GOT3 (cell line): ENCODE measurements at regions not wholly inside any gene's neighbourhood (a gene's known extent, or its start where the extent isn't known, plus 50 kb on each side); places are given as distances from the start of the nearest gene placed in this dataset.

Source experiments
- DNase-seq: peaks from one replicate; lab custom pipeline; 2025; ENCODE audit warnings: mixed read lengths; lab: John Stamatoyannopoulos, UW

DNA sequence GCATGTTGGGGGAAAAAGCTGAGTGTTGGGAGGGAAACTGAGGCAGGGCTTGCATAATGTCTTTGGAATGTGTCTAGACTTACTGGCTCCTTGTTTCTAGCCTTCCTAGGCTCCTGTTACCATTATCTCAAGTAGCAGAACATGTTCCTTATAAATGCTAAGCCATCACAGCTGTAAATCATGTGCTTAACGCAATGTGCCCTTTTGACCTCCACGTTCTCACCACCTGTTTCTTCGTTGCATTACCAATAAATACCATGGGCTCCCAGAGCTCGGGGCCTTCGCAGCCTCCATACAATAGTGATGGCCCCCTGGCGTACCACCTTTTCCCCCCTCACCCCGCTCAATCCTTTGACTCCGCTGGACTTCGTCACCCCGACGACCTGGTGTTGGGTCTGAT lies 54.0 kb upstream of the CWC22 start:
- no peak for DNase-seq

DNA sequence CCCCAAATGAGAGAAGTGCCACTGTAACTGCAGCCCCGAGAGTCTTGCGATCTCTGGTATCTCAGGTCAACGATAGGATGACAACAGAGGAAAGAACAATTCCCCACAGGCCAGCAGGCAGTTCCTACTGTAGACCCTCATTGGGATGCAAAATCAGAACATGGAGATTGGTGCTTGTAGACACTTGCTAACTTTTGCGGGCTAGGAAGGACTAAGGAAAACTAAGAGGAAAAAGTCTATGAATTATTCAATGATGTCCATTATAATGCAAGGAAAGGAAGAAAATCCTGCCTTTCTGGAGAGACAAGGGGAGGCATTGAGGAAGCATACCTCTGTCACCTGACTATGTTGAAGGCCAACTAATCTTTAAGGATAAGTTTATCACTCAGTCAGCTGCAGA lies 51.9 kb upstream of the CWC22 start:
- DNase-seq, result no peak

DNA sequence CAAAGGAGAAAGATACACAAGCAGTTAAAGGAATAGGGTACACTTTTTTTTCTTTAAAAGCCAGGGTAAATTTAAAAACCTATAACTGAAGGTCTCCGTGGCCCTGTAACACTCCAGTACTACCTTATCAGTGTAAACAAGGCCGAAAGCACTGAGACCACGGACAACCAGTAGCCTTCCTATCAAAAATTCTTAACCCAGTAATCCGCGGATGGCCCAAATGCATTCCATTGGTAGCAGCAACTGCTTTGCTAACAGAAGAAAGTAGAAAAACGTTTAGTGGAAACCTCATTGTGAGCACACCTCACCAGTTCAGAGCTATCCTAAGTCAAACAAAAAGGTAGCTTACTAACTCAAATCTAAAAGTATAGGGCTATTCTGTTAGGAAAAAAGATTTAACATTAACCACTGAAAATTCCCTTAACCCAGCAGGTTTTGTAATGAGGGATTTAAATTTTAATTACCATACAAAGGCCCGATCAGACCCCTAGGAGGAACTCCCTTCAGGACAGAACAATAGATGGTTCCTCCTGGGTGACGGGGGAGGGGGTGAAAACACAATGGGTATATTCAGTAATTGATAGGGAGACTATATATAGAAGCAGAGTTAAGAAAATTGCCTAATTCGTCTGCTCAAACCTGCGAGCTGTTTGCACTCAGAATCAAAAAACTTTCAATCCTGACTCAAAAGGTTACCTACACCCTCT lies 50.8 kb upstream of the CWC22 start:
- no peak for DNase-seq
